ENCODE measurements at regions not wholly inside any gene's neighbourhood (a gene's known extent, or its start where the extent isn't known, plus 50 kb on each side); places are given as distances from the start of the nearest gene placed in this dataset.
"Not testable (repeated sequence)": the region's sequence is repeated elsewhere in the genome, so short reads cannot be mapped to it uniquely, and the experiment has no call there.

DNA sequence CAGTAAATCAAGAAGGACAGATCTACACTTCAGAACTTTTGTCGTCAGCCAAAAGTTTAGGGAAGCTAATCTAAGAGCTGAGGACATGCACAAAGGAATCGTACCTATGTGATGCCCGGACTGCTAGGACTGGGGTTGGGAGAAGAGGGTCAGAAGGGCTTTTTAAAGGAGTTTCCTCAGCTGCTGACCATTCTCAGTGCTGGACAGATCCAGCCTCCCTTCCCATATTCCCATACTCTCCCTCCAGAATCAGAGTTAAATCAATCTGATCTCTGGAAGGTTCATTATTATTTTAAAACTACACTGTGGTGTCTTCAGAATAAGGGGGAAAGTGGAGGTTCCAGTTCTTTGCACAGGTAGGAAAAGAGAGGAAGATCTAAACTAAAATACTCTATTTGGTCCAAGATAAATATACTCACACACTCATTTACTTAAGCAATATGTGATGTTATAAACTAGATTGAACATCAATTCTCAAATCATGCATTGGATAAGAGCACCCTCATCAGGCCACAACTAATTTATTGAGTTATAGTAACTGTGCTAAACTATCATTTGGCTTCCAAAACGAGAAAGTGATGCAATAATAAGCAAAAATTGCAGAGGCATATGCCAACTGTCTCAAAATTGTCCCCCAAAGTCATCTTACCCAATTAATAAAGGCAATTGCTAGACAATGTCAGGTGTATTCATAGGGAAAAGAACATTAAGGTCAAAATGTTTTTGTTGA lies 124.7 kb downstream of the HNRNPD start:
- DNase-seq (ENCODE audit: low read depth in 2 of 2, low spot score in 1 of 2) = no peak

DNA sequence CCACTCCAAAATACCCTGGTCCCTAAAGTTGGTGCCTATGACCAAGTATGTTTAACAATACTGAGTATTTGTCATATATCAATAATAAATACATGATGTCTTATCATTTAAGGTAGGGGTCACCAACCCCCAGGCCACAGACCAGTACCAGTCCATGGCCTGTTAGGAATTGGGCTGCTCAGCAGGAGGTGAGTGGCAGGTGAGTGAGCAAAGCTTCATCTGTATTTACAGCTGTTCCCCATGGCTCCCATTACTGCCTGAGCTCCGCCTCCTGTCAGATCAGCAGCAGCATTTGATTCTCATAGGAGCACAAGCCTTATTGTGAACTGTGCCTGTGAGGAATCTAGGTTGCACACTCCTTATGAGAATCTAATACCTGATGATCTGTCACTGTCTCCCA lies 126.2 kb downstream of the HNRNPD start:
- DNase-seq (ENCODE audit: low read depth in 2 of 2, low spot score in 1 of 2) = no peak

DNA sequence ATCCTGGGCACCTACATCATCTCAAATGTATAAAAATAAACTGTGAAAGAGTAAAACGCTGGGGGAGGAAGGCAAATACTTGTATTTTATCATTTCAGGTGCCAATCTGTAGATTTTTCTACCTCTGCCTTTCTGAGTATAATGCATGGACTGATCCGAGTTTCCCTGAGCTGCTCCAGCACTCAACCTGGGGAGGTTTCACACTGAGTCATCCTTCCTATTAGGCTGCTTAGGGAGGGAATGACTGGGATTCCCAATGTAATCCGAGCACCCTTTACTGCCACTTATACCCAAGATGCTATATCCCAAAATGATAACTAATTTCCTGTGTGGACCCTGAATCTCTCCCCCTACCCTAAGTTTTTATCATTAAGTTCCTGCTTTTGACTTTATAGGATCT lies 126.6 kb downstream of the HNRNPD start:
- DNase-seq (ENCODE audit: low read depth in 2 of 2, low spot score in 1 of 2) = no peak

DNA sequence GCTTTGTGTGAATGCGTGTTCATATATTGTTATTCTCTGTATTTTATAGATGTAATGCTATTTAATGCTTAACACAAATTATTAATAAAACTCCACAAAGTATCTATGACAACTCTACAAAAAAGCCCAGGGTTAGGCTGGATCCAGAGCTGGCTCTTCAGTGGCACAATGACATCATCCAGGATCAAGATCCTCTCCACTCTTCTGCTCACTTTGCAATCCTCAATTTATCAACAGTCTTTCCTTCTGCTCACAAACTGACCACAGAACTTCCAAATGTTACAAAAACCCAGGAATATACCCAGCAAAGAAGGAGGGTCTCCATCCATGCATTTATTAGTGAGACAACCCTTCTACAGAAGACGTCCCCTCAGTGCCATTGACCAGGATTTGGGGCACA lies 132.3 kb downstream of the HNRNPD start:
- no peak for DNase-seq (ENCODE audit: low read depth in 2 of 2, low spot score in 1 of 2)

DNA sequence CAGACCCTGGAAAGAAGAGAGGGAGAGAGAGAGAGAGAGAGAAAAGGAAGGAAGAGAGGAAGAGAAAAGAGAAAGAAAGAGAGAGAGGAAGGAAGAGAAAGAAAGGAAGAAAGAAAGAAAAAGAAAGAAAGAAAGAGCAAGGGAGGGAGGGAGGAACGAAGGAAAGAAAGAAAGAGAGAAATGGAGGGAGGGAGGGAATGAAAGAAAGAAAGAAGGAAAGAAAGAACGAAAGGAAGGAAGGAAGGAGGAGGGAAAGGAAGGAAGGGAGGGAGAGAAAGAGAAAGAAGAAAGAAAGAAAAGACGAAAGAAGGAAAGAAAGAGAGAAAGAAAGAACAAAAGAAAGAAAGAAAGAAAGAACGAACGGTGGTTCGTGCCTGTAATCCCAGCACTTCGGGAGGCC lies 133.4 kb downstream of the HNRNPD start:
- DNase-seq (ENCODE audit: low read depth in 2 of 2, low spot score in 1 of 2) = no peak

DNA sequence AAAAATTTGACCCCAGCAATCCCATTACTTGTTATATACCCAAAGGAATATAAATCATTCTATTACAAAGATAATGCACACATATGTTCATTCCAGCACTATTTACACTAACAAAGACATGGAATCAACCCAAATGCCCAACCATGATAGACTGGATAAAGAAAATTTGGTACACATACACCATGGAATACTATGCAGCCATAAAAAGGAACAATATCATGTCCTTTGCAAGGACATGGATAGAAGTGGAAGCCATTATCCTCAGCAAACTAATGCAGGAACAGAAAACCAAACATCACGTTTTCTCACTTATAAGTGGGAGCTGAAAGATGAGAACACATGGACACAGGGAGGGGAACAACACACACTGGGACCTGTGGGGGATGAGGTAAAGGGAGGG lies 136.6 kb downstream of the HNRNPD start:
- not testable (repeated sequence) for DNase-seq (ENCODE audit: low read depth in 2 of 2, low spot score in 1 of 2)

DNA sequence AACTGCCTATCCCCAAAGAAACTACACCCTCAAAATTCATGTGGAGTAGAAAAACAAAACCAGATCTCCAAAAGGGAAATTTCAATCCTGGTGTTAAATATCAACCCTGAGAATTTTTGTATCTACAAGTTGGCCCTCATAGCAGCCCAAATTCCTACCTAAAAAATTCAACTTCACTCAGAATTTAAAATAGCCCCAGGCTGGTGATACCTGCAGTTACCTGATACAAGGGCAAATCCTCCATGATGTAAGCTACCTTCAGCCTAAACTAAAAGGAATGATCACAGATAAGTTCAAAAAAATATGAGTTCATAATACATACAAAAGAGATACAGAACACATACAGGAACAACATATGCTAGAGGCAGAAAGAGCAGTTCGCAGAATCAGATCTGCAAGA lies 138.4 kb downstream of the HNRNPD start:
- DNase-seq (ENCODE audit: low read depth in 2 of 2, low spot score in 1 of 2) = no peak

DNA sequence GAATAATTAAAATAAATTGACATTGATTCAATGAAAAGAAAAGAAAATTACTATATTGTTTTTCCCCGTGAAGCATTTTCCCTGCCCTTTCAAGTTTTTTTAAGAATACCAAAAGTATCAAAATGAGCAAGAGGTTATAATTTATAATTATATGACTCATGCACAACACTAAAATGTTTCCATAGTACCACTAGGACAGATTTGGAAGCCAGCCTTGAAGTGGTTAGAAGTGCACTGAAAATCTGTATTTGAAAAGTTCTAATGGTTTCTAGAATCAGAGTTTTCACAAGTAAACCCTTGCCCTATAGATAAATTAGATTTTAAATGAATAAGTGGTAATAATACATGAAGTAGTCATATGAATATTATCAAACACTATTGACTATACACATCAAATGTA lies 140.9 kb downstream of the HNRNPD start:
- DNase-seq (ENCODE audit: low read depth in 2 of 2, low spot score in 1 of 2) = no peak

DNA sequence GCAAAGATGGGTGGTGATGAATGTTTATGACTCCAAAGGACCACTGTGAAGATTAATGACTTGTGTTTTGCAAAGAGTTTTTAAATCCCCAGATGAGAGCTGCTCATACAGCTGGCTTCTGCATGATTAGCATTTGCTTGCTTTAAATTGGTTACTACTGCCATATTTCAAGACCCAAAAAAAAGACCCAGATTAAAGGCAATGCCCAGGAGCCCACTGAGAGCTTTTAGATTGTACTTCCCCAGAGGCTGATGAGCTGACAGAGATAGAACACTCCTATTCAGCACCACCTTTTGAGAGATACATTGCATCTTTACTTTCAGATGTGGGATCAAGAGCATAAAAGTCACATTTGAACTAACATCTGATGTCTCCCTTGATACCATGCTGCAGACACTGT lies 142.0 kb downstream of the HNRNPD start:
- DNase-seq (ENCODE audit: low read depth in 2 of 2, low spot score in 1 of 2) = no peak

DNA sequence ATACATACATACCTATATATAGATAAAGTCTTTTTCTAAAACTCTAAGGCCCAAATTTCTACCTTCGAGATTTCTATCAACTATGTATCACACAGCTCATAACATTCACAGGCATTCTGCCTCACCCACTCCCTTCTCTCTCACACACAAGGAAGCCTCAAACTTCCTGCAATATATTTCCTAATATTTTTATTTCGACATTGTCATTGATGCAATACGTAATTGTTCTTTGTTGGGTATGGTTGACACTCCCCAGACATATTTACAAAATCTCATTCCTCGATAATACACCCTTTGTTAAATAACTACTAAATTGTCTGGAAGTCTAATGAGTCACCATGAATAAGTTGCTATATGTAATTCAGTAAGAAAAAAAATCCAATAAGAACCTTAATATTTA lies 143.5 kb downstream of the HNRNPD start:
- no peak for DNase-seq (ENCODE audit: low read depth in 2 of 2, low spot score in 1 of 2)

DNA sequence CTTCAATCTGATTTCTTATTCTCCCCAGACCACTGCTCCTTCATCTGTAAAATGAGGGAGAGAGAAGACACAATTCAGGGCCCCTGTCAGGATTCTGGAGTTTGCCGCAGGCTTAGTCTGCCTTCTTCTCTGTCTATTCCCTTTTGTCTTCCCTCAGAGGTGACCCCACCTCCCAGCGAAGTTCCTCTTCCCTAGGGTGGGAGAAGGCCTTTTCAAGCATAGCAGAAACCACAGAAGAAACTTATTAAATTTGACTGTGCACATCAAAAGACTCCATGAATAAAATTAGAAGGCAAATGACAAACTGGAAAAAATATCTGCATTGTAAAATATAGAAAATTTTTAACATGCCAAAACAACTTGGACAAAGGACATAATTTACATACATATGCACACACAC lies 148.8 kb downstream of the HNRNPD start:
- no peak for DNase-seq (ENCODE audit: low read depth in 2 of 2, low spot score in 1 of 2)

DNA sequence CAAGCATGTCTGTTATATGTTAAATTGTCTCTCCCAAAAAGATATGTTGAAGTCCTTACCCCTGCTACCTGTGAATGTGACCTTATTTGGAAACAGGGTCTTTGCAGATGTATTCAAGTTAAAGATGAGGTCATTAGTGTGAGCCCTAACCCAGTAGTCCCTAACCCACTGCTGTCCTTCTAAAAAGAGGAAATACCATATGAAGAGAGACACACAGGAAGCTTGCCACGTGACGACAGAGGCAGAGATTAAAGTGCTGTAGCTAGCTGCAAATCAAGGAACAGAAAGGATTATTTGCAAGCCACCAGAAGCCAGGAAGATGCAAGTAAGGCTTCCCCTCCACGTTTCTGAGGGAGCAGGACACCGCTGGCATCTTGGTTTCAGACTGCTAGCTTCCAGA lies 150.1 kb downstream of the HNRNPD start:
- DNase-seq (ENCODE audit: low read depth in 2 of 2, low spot score in 1 of 2) = no peak

DNA sequence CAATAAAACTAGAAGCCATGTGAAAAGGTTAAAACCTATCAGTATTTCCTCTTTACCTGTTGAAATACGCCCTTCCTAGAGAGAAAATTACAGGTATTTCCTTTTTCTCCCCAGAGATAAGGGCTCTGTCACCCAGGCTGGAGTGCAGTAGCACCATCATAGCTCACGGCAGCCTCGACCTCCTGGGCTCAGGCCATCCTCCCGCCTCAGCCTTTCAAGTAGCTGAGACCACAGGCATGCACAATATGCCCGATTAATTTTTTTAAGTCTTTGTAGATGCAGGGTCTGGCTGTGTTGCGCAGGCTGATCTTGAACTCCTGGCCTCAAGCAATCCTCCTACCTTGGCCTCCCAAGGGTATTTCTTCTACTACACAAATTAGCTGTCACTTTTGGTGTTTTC lies 154.4 kb downstream of the HNRNPD start:
- DNase-seq (ENCODE audit: low read depth in 2 of 2, low spot score in 1 of 2) = no peak

DNA sequence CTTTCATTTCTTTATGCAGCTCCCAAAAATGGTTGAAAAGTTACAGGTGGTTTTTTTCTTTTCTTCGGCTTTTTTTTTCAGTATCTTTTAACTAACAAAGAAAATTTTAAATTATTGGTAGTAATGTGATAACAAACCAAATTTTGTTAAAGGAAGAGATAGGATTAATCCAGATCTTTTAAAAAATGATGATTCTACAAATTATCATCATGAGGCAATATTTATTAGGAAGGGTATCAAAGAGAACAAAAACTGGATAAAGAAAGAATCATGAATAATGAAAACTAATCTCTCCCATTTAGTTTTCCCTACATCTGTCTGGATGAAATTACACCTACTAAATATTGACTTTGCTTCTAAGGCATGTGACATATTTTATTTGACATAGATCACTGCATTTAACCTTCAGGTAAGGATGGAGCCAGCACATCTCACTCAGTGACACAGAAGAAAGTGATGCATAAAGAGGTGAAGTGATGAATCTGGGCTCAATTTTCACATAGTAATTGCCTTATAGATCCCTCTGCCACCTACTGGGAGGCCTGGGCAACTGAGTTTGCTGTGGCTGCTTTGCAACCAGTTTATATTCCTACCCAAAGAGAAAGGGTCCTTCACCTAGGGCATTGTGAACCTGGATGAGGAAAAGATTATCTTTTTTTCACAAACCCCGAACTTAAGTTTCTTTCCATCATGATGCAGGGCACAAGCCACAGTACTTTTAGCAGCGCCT lies 155.6 kb downstream of the HNRNPD start:
- DNase-seq (ENCODE audit: low read depth in 2 of 2, low spot score in 1 of 2) = no peak

DNA sequence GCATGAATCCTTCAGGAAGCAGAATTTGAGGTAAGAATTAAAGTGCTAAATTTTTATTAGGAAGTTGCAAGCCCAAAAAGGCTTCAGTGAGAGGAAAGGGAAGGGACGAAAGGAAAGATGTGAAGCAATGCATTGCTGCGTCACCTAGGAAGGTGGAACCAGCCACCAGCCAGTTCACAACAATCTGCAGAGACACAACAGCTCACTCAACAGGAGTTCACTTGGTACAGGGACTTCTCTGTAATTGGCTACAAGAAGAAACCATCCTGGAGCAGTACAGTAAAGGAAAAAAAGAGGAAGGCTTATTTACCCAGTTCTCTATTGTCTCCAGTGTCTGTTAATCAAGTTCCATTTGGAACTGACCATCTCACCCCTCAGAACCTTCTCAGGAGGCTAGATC lies 157.6 kb downstream of the HNRNPD start:
- no peak for DNase-seq (ENCODE audit: low read depth in 2 of 2, low spot score in 1 of 2)

DNA sequence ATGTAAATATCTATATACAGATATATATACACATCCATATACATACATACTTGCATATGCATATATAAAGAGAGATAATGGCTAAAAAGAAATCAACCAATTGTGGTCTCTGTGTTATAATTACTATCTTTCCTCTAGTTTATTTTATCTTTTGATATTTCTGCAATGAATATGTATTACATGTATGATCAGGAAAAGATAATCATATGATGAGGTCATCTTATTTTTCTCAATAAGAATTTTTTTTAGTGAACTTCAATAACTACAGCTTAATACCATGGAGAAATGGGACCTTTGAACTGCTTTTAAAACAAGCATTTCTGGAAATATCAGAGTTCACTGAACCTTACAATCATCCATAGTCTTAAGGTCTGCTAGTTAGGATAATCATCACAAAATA lies 158.0 kb downstream of the HNRNPD start:
- DNase-seq (ENCODE audit: low read depth in 2 of 2, low spot score in 1 of 2) = no peak

DNA sequence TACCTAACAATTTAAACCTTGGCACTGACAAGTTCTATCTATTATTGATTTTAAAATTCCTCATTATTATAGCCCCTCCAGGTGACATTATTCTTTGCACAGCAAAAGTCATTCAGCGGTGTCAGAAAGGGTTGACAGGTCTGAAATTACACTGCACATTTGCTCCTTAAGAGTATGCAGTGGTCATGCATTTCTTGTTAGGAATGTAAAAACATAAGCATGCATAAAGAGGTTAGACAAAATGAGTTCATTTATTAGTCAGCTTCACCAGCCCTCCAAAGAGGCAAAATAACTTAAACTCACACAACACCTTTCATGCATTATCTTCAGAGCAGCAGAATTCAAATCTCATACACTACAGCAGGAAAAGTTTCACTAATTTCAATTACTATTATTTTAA lies 158.8 kb downstream of the HNRNPD start:
- no peak for DNase-seq (ENCODE audit: low read depth in 2 of 2, low spot score in 1 of 2)

DNA sequence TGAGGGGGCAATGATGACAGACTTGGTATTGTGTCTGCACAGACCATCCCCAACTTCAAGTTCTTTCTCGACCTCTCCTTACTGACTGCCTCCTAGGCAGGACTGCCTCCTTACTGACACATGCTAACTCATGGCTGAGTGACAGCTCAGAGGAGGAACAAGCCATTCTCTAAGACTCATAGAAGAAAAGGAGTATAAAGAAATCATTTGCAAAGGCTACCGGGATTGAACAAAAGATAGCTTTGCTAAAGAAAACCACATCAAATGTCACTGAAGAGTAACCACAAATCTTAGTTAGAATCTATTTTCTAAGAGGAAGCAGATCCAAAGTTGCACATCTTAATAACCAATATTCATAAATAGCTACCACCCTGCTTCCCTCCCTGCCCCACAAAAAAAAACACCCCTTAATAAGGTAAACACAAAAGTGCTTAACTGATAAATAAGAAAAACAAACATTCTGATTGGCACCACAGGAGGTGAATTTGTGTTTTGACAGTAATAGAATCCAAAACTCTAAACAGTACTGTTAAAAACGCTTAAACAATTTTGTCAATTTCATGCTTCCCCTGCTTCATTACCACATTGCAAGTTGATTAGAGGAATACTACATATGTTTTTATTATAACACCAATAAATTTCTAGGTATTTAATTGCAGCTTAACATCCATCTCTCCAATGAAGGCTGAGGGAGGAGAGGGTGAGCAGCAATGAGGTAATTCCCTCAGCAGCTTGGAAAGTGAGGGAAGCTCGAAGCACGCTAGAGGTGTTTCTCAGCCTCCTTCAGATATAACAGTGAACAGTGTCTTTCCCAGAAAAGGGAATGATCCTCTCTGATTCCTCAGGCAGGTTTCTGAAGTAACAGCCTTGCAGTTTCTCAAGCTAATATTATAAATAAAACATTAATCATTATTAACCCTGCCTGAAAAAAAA lies 160.0 kb downstream of the HNRNPD start:
- DNase-seq (ENCODE audit: low read depth in 2 of 2, low spot score in 1 of 2) = no peak

DNA sequence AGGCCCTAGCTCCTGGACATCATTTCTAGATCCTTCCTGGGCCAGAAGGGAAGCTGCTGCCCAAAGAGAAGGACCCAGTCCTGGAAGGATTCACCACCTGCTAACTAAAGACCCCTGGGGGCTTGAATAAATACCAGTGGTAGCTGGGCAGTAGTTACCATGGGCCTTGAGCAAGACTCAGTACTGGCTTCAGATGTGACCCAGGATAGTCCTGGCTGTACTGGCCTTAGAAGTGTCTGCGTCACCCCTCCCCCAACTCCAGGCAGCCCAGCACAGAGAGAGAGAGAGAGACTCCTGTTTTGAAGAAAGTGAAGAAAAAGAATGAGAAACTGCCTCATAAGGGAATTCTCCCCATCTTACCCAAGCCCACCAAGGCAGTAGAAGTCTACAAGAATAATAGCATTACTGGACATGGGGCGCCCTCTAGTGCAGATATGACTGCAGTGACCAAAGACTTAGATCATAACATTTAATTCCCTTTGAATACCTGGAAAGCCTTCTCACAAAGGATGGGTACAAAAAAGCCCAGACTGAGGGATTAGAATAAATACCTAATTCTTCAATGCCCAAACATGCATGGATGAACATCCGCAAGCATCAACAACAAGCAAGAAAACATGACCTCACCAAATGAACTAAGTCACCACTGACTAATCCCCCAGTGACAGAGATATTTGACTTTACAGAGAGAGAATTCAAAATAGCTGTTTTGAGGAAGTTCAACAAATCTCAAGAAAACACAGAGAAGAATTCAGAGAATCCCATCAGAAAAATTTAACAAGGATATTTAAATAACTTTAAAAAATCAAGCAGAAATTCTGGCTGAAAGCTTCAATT lies 171.8 kb downstream of the HNRNPD start:
- DNase-seq (ENCODE audit: low read depth in 2 of 2, low spot score in 1 of 2) = no peak

DNA sequence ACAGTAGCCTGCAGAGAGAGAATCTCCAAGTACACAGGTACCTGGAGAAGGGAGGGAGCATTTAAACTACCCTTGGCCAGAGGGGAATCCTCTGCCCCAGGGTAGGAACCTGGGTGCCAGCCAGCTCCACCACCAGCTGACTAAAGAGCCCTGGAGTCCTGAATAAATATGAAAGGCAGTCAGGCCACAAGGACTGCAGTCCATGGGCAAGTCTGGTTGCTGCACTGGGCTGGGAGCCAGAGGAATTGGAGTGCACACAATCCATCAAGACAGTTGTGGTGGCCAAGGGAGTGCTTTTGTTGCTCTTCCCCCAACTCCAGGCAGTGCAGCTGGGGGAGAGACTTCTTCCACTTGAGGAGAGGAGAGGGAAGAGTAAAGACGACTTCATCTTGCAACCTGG lies 172.5 kb downstream of the HNRNPD start:
- no peak for DNase-seq (ENCODE audit: low read depth in 2 of 2, low spot score in 1 of 2)

DNA sequence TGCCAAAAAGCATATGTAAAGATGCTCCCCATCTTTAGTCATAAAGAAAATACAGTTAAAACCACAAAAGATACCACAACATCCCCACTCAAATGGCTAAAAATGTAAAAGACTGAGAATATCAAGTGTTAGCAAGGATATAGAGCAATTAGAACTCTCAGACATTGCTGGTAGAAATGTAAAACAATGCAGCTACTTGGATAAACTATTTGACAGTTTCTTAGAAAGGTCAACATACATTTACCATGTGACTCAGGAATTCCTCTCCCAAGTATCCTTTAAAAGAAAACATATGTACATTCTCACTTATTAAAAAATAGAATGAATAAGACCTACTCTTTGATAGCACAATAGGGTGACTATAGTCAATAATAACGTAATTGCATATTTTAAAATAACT lies 173.7 kb downstream of the HNRNPD start:
- no peak for DNase-seq (ENCODE audit: low read depth in 2 of 2, low spot score in 1 of 2)

All from stimulated activated CD8-positive, alpha-beta memory T cell treated with anti-CD3 and anti-CD28 coated beads, Interleukin-4, amount 100 ng/mL, for 4 hours (primary cell).